Stomach (tissue), 8 donors: ENCODE measurements at regions not wholly inside any gene's neighbourhood (a gene's known extent, or its start where the extent isn't known, plus 50 kb on each side); places are given as distances from the start of the nearest gene placed in this dataset.

Experiments used
- DNase-seq, 2 donors: peaks; one replicate each; pipeline versions ENCODE4 v3.0.0 to v3.0.0-alpha.2; 2013 to 2019
- H3K27ac ChIP-seq, 5 donors: fragments of 200-600 bp in 4 of 5; sonication (generic) in 4 of 5; one replicate each; pipeline ENCODE4 v1.5.1; 2013 to 2019; ENCODE audit warnings: mild to moderate bottlenecking in 1 of 5, moderate library complexity in 1 of 5
- H3K27me3 ChIP-seq, 3 donors: fragments of 200-600 bp; sonication (generic); one replicate each; pipeline ENCODE4 v1.5.1; 2017 to 2019; ENCODE audit warnings: mixed run types in 1 of 3
- H3K36me3 ChIP-seq, 4 donors: fragments of 200-600 bp; sonication (generic); 1 replicate in 3 of 4; 2 replicates in 1 of 4; pipeline ENCODE4 v1.5.1; 2016 to 2019
- H3K4me1 ChIP-seq, 4 donors: fragments of 200-600 bp; sonication (generic); one replicate each; pipeline ENCODE4 v1.5.1; 2016 to 2019
- H3K4me3 ChIP-seq, 4 donors: fragments of 200-600 bp; sonication (generic) in 3 of 4; one replicate each; pipeline ENCODE4 v1.5.1; 2016 to 2019; ENCODE audit warnings: mild to moderate bottlenecking in 1 of 4
- H3K9me3 ChIP-seq, 4 donors: fragments of 200-600 bp; sonication (generic); one replicate each; pipeline ENCODE4 v1.5.1; 2016 to 2019
- EP300 ChIP-seq: sonication (generic); formaldehyde crosslinking; IDR thresholded peaks from one replicate; pipeline ENCODE4 v1.6.1; 2017; ENCODE audit warnings: antibody characterized with exemption
- POLR2A ChIP-seq, 4 donors: fragments of 450-650 bp; IDR thresholded peaks; one replicate each; pipeline ENCODE4 v1.6.1; 2016; ENCODE audit warnings: antibody characterized with exemption in 4 of 4, control low read depth in 2 of 4, mild to moderate bottlenecking in 1 of 4, moderate library complexity in 1 of 4
- POLR2AphosphoS5 ChIP-seq, 3 donors: sonication (generic); formaldehyde crosslinking; IDR thresholded peaks; one replicate each; pipeline ENCODE4 v1.6.1; 2016; ENCODE audit warnings: antibody characterized with exemption in 3 of 3
- WGBS, 5 donors: extraction: QIAGEN DNeasy Blood & Tissue Kit in 3 of 5; methylation state at CpG; one replicate each; pipeline versions ENCODE4 v1.1.5 to v1.1.7; 2013 to 2018; 5-methylcytosine and 5-hydroxymethylcytosine counted together
- intact Hi-C: fragments of 100-400 bp; cut with DNase I; formaldehyde crosslinking; loops from one replicate; pipeline ENCODE4 v1.15.1; 2023; ENCODE audit warnings: low total_unique reads
- TF ChIP-seq, protein P1 (sequence below), 7 experiments: fragments of 450-650 bp in 4 of 7; fragments of 200-600 bp in 3 of 7; sonication (generic) in 3 of 7; IDR thresholded peaks; one replicate each; pipeline ENCODE4 v1.5.1; 2016 to 2019; ENCODE audit warnings: antibody characterized with exemption in 7 of 7, control low read depth in 2 of 7, mild to moderate bottlenecking in 1 of 7
- donor health status: healthy with polysubstance abuse.
- donor health status: Bipolar disorder and iron deficiency.
- donor health status: healthy.

DNA sequence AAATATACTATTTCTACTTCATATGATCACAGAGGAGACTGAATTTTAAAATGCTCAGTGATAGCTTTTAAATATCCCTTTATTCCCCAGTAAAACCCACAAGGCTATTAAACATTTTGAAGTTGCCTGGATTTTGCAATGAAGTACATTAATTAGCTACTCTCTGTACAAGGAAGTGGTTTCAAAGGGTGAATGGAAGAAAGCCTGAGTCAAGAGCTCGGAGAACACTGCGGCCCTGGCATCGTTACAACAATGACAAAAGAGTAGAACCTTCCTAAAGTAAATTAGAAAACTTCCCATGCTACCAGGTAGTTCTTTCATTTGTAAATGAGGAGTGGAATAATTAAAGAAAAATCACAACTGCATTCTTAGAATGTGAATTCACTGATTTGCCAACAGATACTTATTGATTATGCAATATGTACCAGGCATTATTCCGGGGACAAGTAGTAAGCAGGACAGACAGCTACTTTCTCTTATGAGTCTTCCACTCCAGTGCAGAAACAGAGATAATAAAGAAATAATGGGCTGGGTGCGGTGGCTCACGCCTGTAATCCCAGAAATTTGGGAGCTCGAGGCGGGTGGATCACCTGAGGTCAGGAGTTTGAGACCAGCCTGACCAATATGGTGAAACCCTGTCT, 63.0 kb downstream of the ZNF22 start:
- 58 to 75% (median 71%) methylated on average over 8 of the region's 8 CpGs for WGBS, 5 donors
- Histone ChIP-seq H3K27ac (no peak overlapping the region), H3K9me3 (no peaks in the 10 kb centered on the region), H3K27me3 (no peaks in the 10 kb centered on the region), H3K36me3 (no peaks in the 10 kb centered on the region), H3K4me1 (no peaks in the 10 kb centered on the region), H3K4me3 (no peak overlapping the region)
- no peak for DNase-seq
- TF ChIP-seq EP300 (no peak), POLR2AphosphoS5 (IDR thresholded peaks at IDR 0.05) (no peak), POLR2A (IDR thresholded peaks at IDR 0.05) (no peak)
- TF ChIP-seq, protein P1, sequence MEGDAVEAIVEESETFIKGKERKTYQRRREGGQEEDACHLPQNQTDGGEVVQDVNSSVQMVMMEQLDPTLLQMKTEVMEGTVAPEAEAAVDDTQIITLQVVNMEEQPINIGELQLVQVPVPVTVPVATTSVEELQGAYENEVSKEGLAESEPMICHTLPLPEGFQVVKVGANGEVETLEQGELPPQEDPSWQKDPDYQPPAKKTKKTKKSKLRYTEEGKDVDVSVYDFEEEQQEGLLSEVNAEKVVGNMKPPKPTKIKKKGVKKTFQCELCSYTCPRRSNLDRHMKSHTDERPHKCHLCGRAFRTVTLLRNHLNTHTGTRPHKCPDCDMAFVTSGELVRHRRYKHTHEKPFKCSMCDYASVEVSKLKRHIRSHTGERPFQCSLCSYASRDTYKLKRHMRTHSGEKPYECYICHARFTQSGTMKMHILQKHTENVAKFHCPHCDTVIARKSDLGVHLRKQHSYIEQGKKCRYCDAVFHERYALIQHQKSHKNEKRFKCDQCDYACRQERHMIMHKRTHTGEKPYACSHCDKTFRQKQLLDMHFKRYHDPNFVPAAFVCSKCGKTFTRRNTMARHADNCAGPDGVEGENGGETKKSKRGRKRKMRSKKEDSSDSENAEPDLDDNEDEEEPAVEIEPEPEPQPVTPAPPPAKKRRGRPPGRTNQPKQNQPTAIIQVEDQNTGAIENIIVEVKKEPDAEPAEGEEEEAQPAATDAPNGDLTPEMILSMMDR (IDR thresholded peaks at IDR 0.05): no peak
- intact Hi-C loops: no loop called here

DNA sequence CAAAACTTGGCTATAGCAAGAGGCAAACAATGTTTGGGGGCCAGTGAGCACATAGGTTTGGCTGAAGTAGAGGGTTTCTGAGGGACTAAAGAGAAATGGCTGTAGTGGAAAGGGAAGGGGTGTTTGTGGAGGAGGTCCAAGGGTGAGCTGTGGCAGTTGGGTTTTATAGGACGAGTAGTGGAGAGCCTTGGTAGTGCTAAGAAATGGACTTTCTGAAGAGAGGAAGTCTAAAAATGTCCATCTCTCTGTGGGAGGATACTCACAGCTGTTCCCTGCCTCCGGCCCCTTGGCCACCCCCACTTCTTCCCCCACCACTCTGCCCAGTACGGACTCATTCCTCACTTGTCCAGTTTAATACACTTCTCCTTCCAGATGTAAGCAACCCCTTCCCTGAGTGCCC, 64.3 kb downstream of the ZNF22 start:
- H3K4me1 ChIP-seq: no peaks in the 10 kb centered on the region
- H3K9me3 ChIP-seq: no peaks in the 10 kb centered on the region
- no peak for DNase-seq
- intact Hi-C loops: no loop called here
- TF ChIP-seq POLR2A (IDR thresholded peaks at IDR 0.05): no peak
- TF ChIP-seq POLR2AphosphoS5 (IDR thresholded peaks at IDR 0.05): no peak
- no peak for TF ChIP-seq EP300
- TF ChIP-seq, protein P1 (IDR thresholded peaks at IDR 0.05): no peak
- H3K27me3 ChIP-seq: no peaks in the 10 kb centered on the region
- H3K4me3 ChIP-seq: no peak overlapping the region
- H3K36me3 ChIP-seq: no peaks in the 10 kb centered on the region
- 39 to 55% (median 47%) methylated on average over 3 of the region's 3 CpGs for WGBS, 5 donors
- no peak overlapping the region for H3K27ac ChIP-seq

- no peak overlapping the region for H3K27ac ChIP-seq
- DNase-seq: no peak
- no peaks in the 10 kb centered on the region for H3K36me3 ChIP-seq
- peaks cover 0 to 15% (median 11%) of the 10 kb centered on the region in 4 donors for H3K9me3 ChIP-seq
- no peaks in the 10 kb centered on the region for H3K4me1 ChIP-seq
- intact Hi-C loops: no loop called here
- WGBS, 5 donors: 90 to 94% (median 91%) methylated on average over 14 of the region's 14 CpGs
- no peaks in the 10 kb centered on the region for H3K27me3 ChIP-seq
- no peak for TF ChIP-seq POLR2AphosphoS5 (IDR thresholded peaks at IDR 0.05)
- TF ChIP-seq POLR2A (IDR thresholded peaks at IDR 0.05): no peak
- TF ChIP-seq, protein P1 (IDR thresholded peaks at IDR 0.05): no peak
- no peak for TF ChIP-seq EP300
- no peak overlapping the region for H3K4me3 ChIP-seq
Measured at GRCh38 chr10:45071043-45071813, 70.5 kb downstream of the ZNF22 start.

GRCh38 chr10:45075216-45075615, 74.5 kb downstream of the ZNF22 start:
- H3K4me3 ChIP-seq: no peak overlapping the region
- no peak for TF ChIP-seq POLR2AphosphoS5 (IDR thresholded peaks at IDR 0.05)
- no peak for TF ChIP-seq POLR2A (IDR thresholded peaks at IDR 0.05)
- no peak for TF ChIP-seq EP300
- TF ChIP-seq, protein P1 (IDR thresholded peaks at IDR 0.05): no peak
- 35 to 45% (median 40%) methylated on average over 4 of the region's 4 CpGs for WGBS, 5 donors
- no peaks in the 10 kb centered on the region for H3K36me3 ChIP-seq
- intact Hi-C loops: no loop called here
- H3K27me3 ChIP-seq: peaks cover 0 to 6% (median 4%) of the 10 kb centered on the region in 3 donors
- no peaks in the 10 kb centered on the region for H3K4me1 ChIP-seq
- peaks cover 0 to 13% (median 11%) of the 10 kb centered on the region in 4 donors for H3K9me3 ChIP-seq
- no peak for DNase-seq
- H3K27ac ChIP-seq: no peak overlapping the region
